Muscle layer of duodenum (tissue), 2 donors: ENCODE measurements at regions not wholly inside any gene's neighbourhood (a gene's known extent, or its start where the extent isn't known, plus 50 kb on each side); places are given as distances from the start of the nearest gene placed in this dataset.

Experiments used
- H3K27ac ChIP-seq: one replicate; pipeline ENCODE4 v1.7.0; 2013; ENCODE audit warnings: mild to moderate bottlenecking, low read length
- H3K27me3 ChIP-seq: one replicate; pipeline ENCODE4 v1.7.0; 2013; ENCODE audit warnings: low read depth, mild to moderate bottlenecking, control low read depth, low read length
- H3K36me3 ChIP-seq, 2 donors: one replicate each; pipeline ENCODE4 v1.7.0; 2013; ENCODE audit warnings: low read length in 2 of 2, control low read depth in 1 of 2, mild to moderate bottlenecking in 1 of 2; ENCODE audit not compliant: insufficient read depth in 2 of 2, control insufficient read depth in 1 of 2
- H3K4me1 ChIP-seq, 2 donors: one replicate each; pipeline ENCODE4 v1.7.0; 2013; ENCODE audit warnings: low read length in 2 of 2, mild to moderate bottlenecking in 2 of 2, control low read depth in 1 of 2, moderate library complexity in 1 of 2; ENCODE audit not compliant: insufficient read depth in 2 of 2, control insufficient read depth in 1 of 2
- H3K4me3 ChIP-seq, 2 donors: one replicate each; pipeline ENCODE4 v1.7.0; 2013; ENCODE audit warnings: low read length in 2 of 2, low read depth in 1 of 2, mild to moderate bottlenecking in 1 of 2
- H3K9me3 ChIP-seq, 2 donors: one replicate each; pipeline ENCODE4 v1.7.0; 2013; ENCODE audit warnings: low read length in 2 of 2, control low read depth in 1 of 2, mild to moderate bottlenecking in 1 of 2; ENCODE audit not compliant: control insufficient read depth in 1 of 2
- donor health status: healthy.

GRCh38 chr3:14334136-14334535 lies 68.3 kb upstream of the SLC6A6 start:
- H3K9me3 ChIP-seq = no peaks in the 10 kb centered on the region
- H3K36me3 ChIP-seq = no peaks in the 10 kb centered on the region
- H3K4me1 ChIP-seq = no peaks in the 10 kb centered on the region
- H3K27me3 ChIP-seq = no peaks in the 10 kb centered on the region
- H3K4me3 ChIP-seq = no peak overlapping the region
- no peak overlapping the region for H3K27ac ChIP-seq

- Histone ChIP-seq H3K4me3 (no peak overlapping the region), H3K4me1 (no peaks in the 10 kb centered on the region), H3K27me3 (no peaks in the 10 kb centered on the region), H3K36me3 (no peaks in the 10 kb centered on the region), H3K27ac (no peak overlapping the region), H3K9me3 (no peaks in the 10 kb centered on the region)
Measured at GRCh38 chr3:14334936-14335335, 67.5 kb upstream of the SLC6A6 start.

- H3K27ac ChIP-seq = no peak overlapping the region
- no peaks in the 10 kb centered on the region for H3K9me3 ChIP-seq
- H3K27me3 ChIP-seq = no peaks in the 10 kb centered on the region
- H3K4me3 ChIP-seq = no peak overlapping the region
- no peaks in the 10 kb centered on the region for H3K36me3 ChIP-seq
- H3K4me1 ChIP-seq = no peaks in the 10 kb centered on the region
Measured at GRCh38 chr3:14335774-14336748, 66.3 kb upstream of the SLC6A6 start.

- Histone ChIP-seq H3K36me3 (no peaks in the 10 kb centered on the region), H3K27ac (no peak overlapping the region), H3K27me3 (no peaks in the 10 kb centered on the region), H3K4me1 (no peaks in the 10 kb centered on the region), H3K4me3 (no peak overlapping the region), H3K9me3 (no peaks in the 10 kb centered on the region)
Measured at GRCh38 chr3:14336749-14337598, 65.4 kb upstream of the SLC6A6 start.

- Histone ChIP-seq H3K4me1 (no peaks in the 10 kb centered on the region), H3K36me3 (no peaks in the 10 kb centered on the region), H3K4me3 (no peak overlapping the region), H3K27ac (no peak overlapping the region), H3K27me3 (no peaks in the 10 kb centered on the region), H3K9me3 (no peaks in the 10 kb centered on the region)
Measured at GRCh38 chr3:14337828-14338227, 64.6 kb upstream of the SLC6A6 start.

- H3K36me3 ChIP-seq = no peaks in the 10 kb centered on the region
Measured at GRCh38 chr3:14338242-14338641, 64.2 kb upstream of the SLC6A6 start.

GRCh38 chr3:14338898-14339458 lies 63.4 kb upstream of the SLC6A6 start:
- Histone ChIP-seq H3K9me3 (no peaks in the 10 kb centered on the region), H3K36me3 (no peaks in the 10 kb centered on the region), H3K27me3 (no peaks in the 10 kb centered on the region), H3K27ac (no peak overlapping the region), H3K4me1 (no peaks in the 10 kb centered on the region), H3K4me3 (no peak overlapping the region)

More at GRCh38 chr3:14338242-14338641, 64.2 kb upstream of the SLC6A6 start:
- Histone ChIP-seq H3K27ac (no peak overlapping the region), H3K9me3 (no peaks in the 10 kb centered on the region), H3K27me3 (no peaks in the 10 kb centered on the region), H3K4me1 (no peaks in the 10 kb centered on the region), H3K4me3 (no peak overlapping the region)

GRCh38 chr3:14340960-14341708 lies 61.3 kb upstream of the SLC6A6 start:
- Histone ChIP-seq H3K27ac (no peak overlapping the region), H3K36me3 (no peaks in the 10 kb centered on the region)

GRCh38 chr3:14343338-14344112 lies 58.9 kb upstream of the SLC6A6 start:
- no peak overlapping the region for H3K4me3 ChIP-seq
- no peaks in the 10 kb centered on the region for H3K4me1 ChIP-seq
- H3K27ac ChIP-seq = no peak overlapping the region
- no peaks in the 10 kb centered on the region for H3K9me3 ChIP-seq
- H3K27me3 ChIP-seq = no peaks in the 10 kb centered on the region
- no peaks in the 10 kb centered on the region for H3K36me3 ChIP-seq

More at GRCh38 chr3:14340960-14341708, 61.3 kb upstream of the SLC6A6 start:
- Histone ChIP-seq H3K27me3 (no peaks in the 10 kb centered on the region), H3K9me3 (no peaks in the 10 kb centered on the region), H3K4me3 (no peak overlapping the region), H3K4me1 (no peaks in the 10 kb centered on the region)

- Histone ChIP-seq H3K9me3 (no peaks in the 10 kb centered on the region), H3K27me3 (no peaks in the 10 kb centered on the region), H3K36me3 (no peaks in the 10 kb centered on the region), H3K27ac (no peak overlapping the region), H3K4me1 (no peaks in the 10 kb centered on the region), H3K4me3 (no peak overlapping the region)
Measured at GRCh38 chr3:14344351-14344750, 58.1 kb upstream of the SLC6A6 start.
